Activated naive CD4-positive, alpha-beta T cell treated with anti-CD3 and anti-CD28 coated beads, Interleukin-2, amount 50 U/mL, for 16 hours (primary cell): ENCODE measurements at regions not wholly inside any gene's neighbourhood (a gene's known extent, or its start where the extent isn't known, plus 50 kb on each side); places are given as distances from the start of the nearest gene placed in this dataset.
"Not testable (repeated sequence)": the region's sequence is repeated elsewhere in the genome, so short reads cannot be mapped to it uniquely, and the experiment has no call there.

Source experiments
- DNase-seq: peaks from one replicate; pipeline ENCODE4 v3.0.0-alpha.2; 2020

GRCh38 chr13:62502588-62502987, 1086.9 kb upstream of the PCDH20 start:
- no peak for DNase-seq

- no peak for DNase-seq
Observed at GRCh38 chr13:62489731-62490130, 1074.1 kb upstream of the PCDH20 start.

- no peak for DNase-seq
Observed at GRCh38 chr13:62483774-62484173, 1068.1 kb upstream of the PCDH20 start.

- no peak for DNase-seq
Observed at GRCh38 chr13:62482351-62482750, 1066.7 kb upstream of the PCDH20 start.

GRCh38 chr13:62473944-62474237, 1058.2 kb upstream of the PCDH20 start:
- DNase-seq = no peak

- no peak for DNase-seq
Observed at GRCh38 chr13:62473190-62473943, 1057.7 kb upstream of the PCDH20 start.

GRCh38 chr13:62453761-62454160, 1038.1 kb upstream of the PCDH20 start:
- DNase-seq = no peak

GRCh38 chr13:62450759-62451158, 1035.1 kb upstream of the PCDH20 start:
- no peak for DNase-seq

GRCh38 chr13:62447771-62448382, 1032.2 kb upstream of the PCDH20 start:
- DNase-seq = not testable (repeated sequence)

GRCh38 chr13:62444805-62445204, 1029.2 kb upstream of the PCDH20 start:
- no peak for DNase-seq

- no peak for DNase-seq
Observed at GRCh38 chr13:62434081-62434480, 1018.4 kb upstream of the PCDH20 start.

- DNase-seq = no peak
Observed at GRCh38 chr13:62433660-62434059, 1018.0 kb upstream of the PCDH20 start.

GRCh38 chr13:62432906-62433305, 1017.3 kb upstream of the PCDH20 start:
- DNase-seq = no peak

GRCh38 chr13:62432295-62432694, 1016.6 kb upstream of the PCDH20 start:
- DNase-seq = no peak

- no peak for DNase-seq
Observed at GRCh38 chr13:62431852-62432251, 1016.2 kb upstream of the PCDH20 start.

- DNase-seq = no peak
Observed at GRCh38 chr13:62418872-62419271, 1003.2 kb upstream of the PCDH20 start.

GRCh38 chr13:62418376-62418775, 1002.7 kb upstream of the PCDH20 start:
- DNase-seq = no peak

GRCh38 chr13:62407871-62408270, 992.2 kb upstream of the PCDH20 start:
- DNase-seq = no peak

GRCh38 chr13:62388515-62388914, 972.9 kb upstream of the PCDH20 start:
- DNase-seq = no peak

GRCh38 chr13:62387647-62388046, 972.0 kb upstream of the PCDH20 start:
- no peak for DNase-seq

- not testable (repeated sequence) for DNase-seq
Observed at GRCh38 chr13:62379241-62379640, 963.6 kb upstream of the PCDH20 start.

GRCh38 chr13:62377838-62378237, 962.2 kb upstream of the PCDH20 start:
- no peak for DNase-seq

GRCh38 chr13:62375653-62376052, 960.0 kb upstream of the PCDH20 start:
- DNase-seq = no peak

GRCh38 chr13:62371737-62372136, 956.1 kb upstream of the PCDH20 start:
- no peak for DNase-seq

GRCh38 chr13:62367971-62368370, 952.3 kb upstream of the PCDH20 start:
- not testable (repeated sequence) for DNase-seq
